Ammon's horn (tissue), 1 donor: ENCODE measurements at regions not wholly inside any gene's neighbourhood (a gene's known extent, or its start where the extent isn't known, plus 50 kb on each side); places are given as distances from the start of the nearest gene placed in this dataset.
"Not testable (repeated sequence)": the region's sequence is repeated elsewhere in the genome, so short reads cannot be mapped to it uniquely, and the experiment has no call there.

ENCODE experiments used
- DNase-seq: peaks from one replicate; pipeline ENCODE4 v3.0.0-alpha.2; 2016; ENCODE audit warnings: low spot score

GRCh38 chr1:70674941-70675685, 264.0 kb downstream of the CTH start:
- DNase-seq: no peak

GRCh38 chr1:70675737-70676156, 264.7 kb downstream of the CTH start:
- DNase-seq: no peak

- DNase-seq: peak; percentile 61
Observed at GRCh38 chr1:70685300-70686286, 274.5 kb downstream of the CTH start.

- no peak for DNase-seq
Observed at GRCh38 chr1:70688580-70688979, 277.5 kb downstream of the CTH start.

- DNase-seq: no peak
Observed at GRCh38 chr1:70706381-70707037, 295.4 kb downstream of the CTH start.

- DNase-seq: no peak
Observed at GRCh38 chr1:70707214-70707613, 296.1 kb downstream of the CTH start.

- no peak for DNase-seq
Observed at GRCh38 chr1:70714149-70714548, 303.1 kb downstream of the CTH start.

GRCh38 chr1:70717211-70717610, 306.1 kb downstream of the CTH start:
- no peak for DNase-seq

GRCh38 chr1:70717656-70718055, 306.6 kb downstream of the CTH start:
- no peak for DNase-seq

GRCh38 chr1:70718086-70718630, 307.1 kb downstream of the CTH start:
- no peak for DNase-seq

GRCh38 chr1:70719154-70719553, 308.1 kb downstream of the CTH start:
- no peak for DNase-seq

- no peak for DNase-seq
Observed at GRCh38 chr1:70720109-70720508, 309.0 kb downstream of the CTH start.

GRCh38 chr1:70720521-70720920, 309.5 kb downstream of the CTH start:
- no peak for DNase-seq

- no peak for DNase-seq
Observed at GRCh38 chr1:70727886-70728489, 316.9 kb downstream of the CTH start.

- DNase-seq: not testable (repeated sequence)
Observed at GRCh38 chr1:70736518-70736917, 311.1 kb downstream of the PTGER3 start.

- DNase-seq: no peak
Observed at GRCh38 chr1:70737125-70737524, 310.5 kb downstream of the PTGER3 start.

- DNase-seq: no peak
Observed at GRCh38 chr1:70738624-70739023, 309.0 kb downstream of the PTGER3 start.

- no peak for DNase-seq
Observed at GRCh38 chr1:70745199-70745598, 302.4 kb downstream of the PTGER3 start.

GRCh38 chr1:70746062-70746461, 301.6 kb downstream of the PTGER3 start:
- DNase-seq: not testable (repeated sequence)

GRCh38 chr1:70747123-70747522, 300.5 kb downstream of the PTGER3 start:
- not testable (repeated sequence) for DNase-seq

GRCh38 chr1:70751676-70752287, 295.8 kb downstream of the PTGER3 start:
- DNase-seq: not testable (repeated sequence)
